ENCODE measurements at regions not wholly inside any gene's neighbourhood (a gene's known extent, or its start where the extent isn't known, plus 50 kb on each side); places are given as distances from the start of the nearest gene placed in this dataset.

GRCh38 chr6:146911635-146912215 lies 292.5 kb upstream of the STXBP5 start:
- TF ChIP-seq POLR2A (IDR thresholded peaks at IDR 0.05) (no peak), CTCF (IDR thresholded peaks at IDR 0.05) (no peak)

All from esophagus squamous epithelium (tissue), 4 donors.